ENCODE measurements at regions not wholly inside any gene's neighbourhood (a gene's known extent, or its start where the extent isn't known, plus 50 kb on each side); places are given as distances from the start of the nearest gene placed in this dataset.

DNA sequence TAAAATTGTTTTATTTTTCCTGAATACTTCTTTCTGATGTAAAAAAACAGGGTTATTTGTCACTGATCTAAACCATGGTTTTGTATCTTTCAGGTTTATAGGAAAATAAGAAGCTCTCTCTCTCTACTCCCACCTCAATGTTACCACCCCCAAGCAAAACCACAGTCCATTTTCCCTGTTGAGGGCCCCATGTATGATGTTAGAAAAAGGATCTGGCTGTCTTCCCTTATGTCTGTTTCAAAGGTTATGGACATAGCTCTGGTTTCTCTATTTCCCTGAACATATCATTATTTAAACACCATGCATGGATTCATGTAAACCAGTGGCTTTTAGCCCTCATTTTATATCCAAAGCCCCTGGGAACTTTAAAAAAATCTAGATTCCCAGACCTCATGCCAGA is 649.0 kb upstream of the TBX3 start:
- FAIRE-seq (no peak), DNase-seq (ENCODE audit: low read depth, low spot score) (no peak)
- ChIA-PET CTCF (interaction anchor here (0.6 kb wide), 1 partner anchor 77 kb away, joined by 3 read pairs; no protein-coding TSS in a partner anchor), POLR2A (no interaction called here)
- BruUV-seq (replicated peaks), result no TSS peak
- no peak overlapping the region for H3K9ac ChIP-seq (replicated peaks; ENCODE audit: extremely low read depth, insufficient read depth, low read length)
- TF ChIP-seq FOS (IDR thresholded peaks at IDR 0.05; ENCODE audit: borderline replicate concordance, insufficient read depth, low read length) (no peak), GATA2 (IDR thresholded peaks at IDR 0.05; ENCODE audit: insufficient read depth, insufficient read length, low read depth, low read length) (no peak), POLR2AphosphoS5 (IDR thresholded peaks at IDR 0.05; ENCODE audit: insufficient read depth, low read depth, low read length) (no peak), JUN (IDR thresholded peaks at IDR 0.05; ENCODE audit: borderline replicate concordance, insufficient read depth, insufficient read length, low read depth) (no peak), EZH2 (IDR thresholded peaks at IDR 0.05; ENCODE audit: borderline replicate concordance, low read depth, low read length, severe bottlenecking) (no peak), MYC (IDR thresholded peaks at IDR 0.05; ENCODE audit: low read depth, low read length) (no peak), POLR2A (IDR thresholded peaks at IDR 0.05; ENCODE audit: low read depth, low read length) (no peak)
- TF ChIP-seq, protein P1, sequence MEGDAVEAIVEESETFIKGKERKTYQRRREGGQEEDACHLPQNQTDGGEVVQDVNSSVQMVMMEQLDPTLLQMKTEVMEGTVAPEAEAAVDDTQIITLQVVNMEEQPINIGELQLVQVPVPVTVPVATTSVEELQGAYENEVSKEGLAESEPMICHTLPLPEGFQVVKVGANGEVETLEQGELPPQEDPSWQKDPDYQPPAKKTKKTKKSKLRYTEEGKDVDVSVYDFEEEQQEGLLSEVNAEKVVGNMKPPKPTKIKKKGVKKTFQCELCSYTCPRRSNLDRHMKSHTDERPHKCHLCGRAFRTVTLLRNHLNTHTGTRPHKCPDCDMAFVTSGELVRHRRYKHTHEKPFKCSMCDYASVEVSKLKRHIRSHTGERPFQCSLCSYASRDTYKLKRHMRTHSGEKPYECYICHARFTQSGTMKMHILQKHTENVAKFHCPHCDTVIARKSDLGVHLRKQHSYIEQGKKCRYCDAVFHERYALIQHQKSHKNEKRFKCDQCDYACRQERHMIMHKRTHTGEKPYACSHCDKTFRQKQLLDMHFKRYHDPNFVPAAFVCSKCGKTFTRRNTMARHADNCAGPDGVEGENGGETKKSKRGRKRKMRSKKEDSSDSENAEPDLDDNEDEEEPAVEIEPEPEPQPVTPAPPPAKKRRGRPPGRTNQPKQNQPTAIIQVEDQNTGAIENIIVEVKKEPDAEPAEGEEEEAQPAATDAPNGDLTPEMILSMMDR (IDR thresholded peaks at IDR 0.05; ENCODE audit: extremely low read depth in 1 of 2, insufficient read depth in 1 of 2, low read depth in 1 of 2, low read length in 2 of 2), result no peak
- TF ChIP-seq, protein P2, sequence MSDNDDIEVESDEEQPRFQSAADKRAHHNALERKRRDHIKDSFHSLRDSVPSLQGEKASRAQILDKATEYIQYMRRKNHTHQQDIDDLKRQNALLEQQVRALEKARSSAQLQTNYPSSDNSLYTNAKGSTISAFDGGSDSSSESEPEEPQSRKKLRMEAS (IDR thresholded peaks at IDR 0.05; ENCODE audit: insufficient read depth, insufficient read length), result no peak
- H3K79me2 ChIP-seq (ENCODE audit: control insufficient read depth, insufficient read depth, low read length), result no peaks in the 10 kb centered on the region
- no peaks in the 10 kb centered on the region for H3K9me3 ChIP-seq (replicated peaks; ENCODE audit: control insufficient read depth, insufficient read depth, low read length)
- no peaks in the 10 kb centered on the region for H4K20me1 ChIP-seq (replicated peaks; ENCODE audit: control insufficient read depth, extremely low read depth, insufficient read depth, low read length)
- H3K27me3 ChIP-seq (ENCODE audit: control insufficient read depth in 2 of 2, insufficient read depth in 2 of 2, low read length in 2 of 2), result no peaks in the 10 kb centered on the region
- intact Hi-C loops (cut with micrococcal nuclease) (no loop called here), dilution Hi-C loops (cut with MboI; ENCODE audit: extremely low pct_ligation_motif_present, low sequenced_read_pairs) (no loop called here)
- H3K4me2 ChIP-seq (ENCODE audit: insufficient read depth, low read length), result no peak overlapping the region
- no peaks in the 10 kb centered on the region for H3K9me1 ChIP-seq (replicated peaks; ENCODE audit: control insufficient read depth, extremely low read depth, insufficient read depth, low read length)
- no peak overlapping the region for H3K4me3 ChIP-seq (replicated peaks in 1 of 3; ENCODE audit: insufficient read depth in 1 of 3, low read depth in 1 of 3, low read length in 3 of 3)
- no peak overlapping the region for H3K27ac ChIP-seq (ENCODE audit: insufficient read depth, low read depth, low read length)
- no peak overlapping the region for H2AFZ ChIP-seq (ENCODE audit: low read depth, low read length)
- no peaks in the 10 kb centered on the region for H3K4me1 ChIP-seq (ENCODE audit: control insufficient read depth, extremely low read depth, insufficient read depth, low read length)
- no peaks in the 10 kb centered on the region for H3K36me3 ChIP-seq (ENCODE audit: control insufficient read depth in 2 of 2, extremely low read depth in 1 of 2, insufficient read depth in 2 of 2, low read length in 2 of 2)

Measured in endothelial cell of umbilical vein (primary cell).